Ishikawa (cell line): ENCODE measurements at regions not wholly inside any gene's neighbourhood (a gene's known extent, or its start where the extent isn't known, plus 50 kb on each side); places are given as distances from the start of the nearest gene placed in this dataset.

Experiments
- CEBPB ChIP-seq: IDR thresholded peaks from 2 replicates; pipeline ENCODE4 v1.6.1; 2012
- CREB1 ChIP-seq: IDR thresholded peaks from 2 replicates; pipeline ENCODE4 v1.6.1; 2012; ENCODE audit warnings: low read depth
- FOXM1 ChIP-seq: IDR thresholded peaks from 2 replicates; pipeline ENCODE4 v1.6.1; 2012; ENCODE audit warnings: low read depth, borderline replicate concordance
- TAF1 ChIP-seq: IDR thresholded peaks from 2 replicates; pipeline ENCODE4 v1.6.1; 2012; ENCODE audit warnings: low read depth, mild to moderate bottlenecking

GRCh38 chr5:166341740-166342337, 1949.6 kb upstream of the WWC1 start:
- no peak for TF ChIP-seq CEBPB
- TF ChIP-seq TAF1: no peak
- no peak for TF ChIP-seq FOXM1
- no peak for TF ChIP-seq CREB1
